Lower leg skin (tissue), 4 donors: ENCODE measurements at regions not wholly inside any gene's neighbourhood (a gene's known extent, or its start where the extent isn't known, plus 50 kb on each side); places are given as distances from the start of the nearest gene placed in this dataset.

Source experiments
- DNase-seq, 2 donors: peaks; one replicate each; pipeline ENCODE4 v3.0.0-alpha.2; 2019; ENCODE audit warnings: low spot score in 2 of 2
- H3K4me3 ChIP-seq: fragments of 200-600 bp; sonication (generic); 2 replicates; pipeline ENCODE4 v1.5.1; 2017; ENCODE audit warnings: mild to moderate bottlenecking, low read depth; ENCODE audit not compliant: poor library complexity, severe bottlenecking
- POLR2A ChIP-seq, 2 donors: fragments of 450-650 bp; IDR thresholded peaks; one replicate each; pipeline ENCODE4 v1.6.1; 2016 to 2017; ENCODE audit warnings: antibody characterized with exemption in 2 of 2, mild to moderate bottlenecking in 1 of 2, moderate library complexity in 1 of 2
- WGBS, 2 donors: methylation state at CpG; one replicate each; pipeline ENCODE4 v1.1.5; 2018; 5-methylcytosine and 5-hydroxymethylcytosine counted together
- intact Hi-C: fragments of 100-400 bp; cut with DNase I; formaldehyde crosslinking; loops from one replicate; pipeline ENCODE4 v1.15.0; 2023; ENCODE audit warnings: low total_unique reads
- TF ChIP-seq, protein P1 (sequence below), 3 donors: fragments of 450-650 bp; IDR thresholded peaks; one replicate each; pipeline ENCODE4 v1.5.1; 2016; ENCODE audit warnings: antibody characterized with exemption in 3 of 3, mild to moderate bottlenecking in 3 of 3, moderate library complexity in 2 of 3

- no peak overlapping the region for H3K4me3 ChIP-seq
- 62 to 67% methylated on average over 4 of the region's 4 CpGs for WGBS, 2 donors
- TF ChIP-seq, protein P1, sequence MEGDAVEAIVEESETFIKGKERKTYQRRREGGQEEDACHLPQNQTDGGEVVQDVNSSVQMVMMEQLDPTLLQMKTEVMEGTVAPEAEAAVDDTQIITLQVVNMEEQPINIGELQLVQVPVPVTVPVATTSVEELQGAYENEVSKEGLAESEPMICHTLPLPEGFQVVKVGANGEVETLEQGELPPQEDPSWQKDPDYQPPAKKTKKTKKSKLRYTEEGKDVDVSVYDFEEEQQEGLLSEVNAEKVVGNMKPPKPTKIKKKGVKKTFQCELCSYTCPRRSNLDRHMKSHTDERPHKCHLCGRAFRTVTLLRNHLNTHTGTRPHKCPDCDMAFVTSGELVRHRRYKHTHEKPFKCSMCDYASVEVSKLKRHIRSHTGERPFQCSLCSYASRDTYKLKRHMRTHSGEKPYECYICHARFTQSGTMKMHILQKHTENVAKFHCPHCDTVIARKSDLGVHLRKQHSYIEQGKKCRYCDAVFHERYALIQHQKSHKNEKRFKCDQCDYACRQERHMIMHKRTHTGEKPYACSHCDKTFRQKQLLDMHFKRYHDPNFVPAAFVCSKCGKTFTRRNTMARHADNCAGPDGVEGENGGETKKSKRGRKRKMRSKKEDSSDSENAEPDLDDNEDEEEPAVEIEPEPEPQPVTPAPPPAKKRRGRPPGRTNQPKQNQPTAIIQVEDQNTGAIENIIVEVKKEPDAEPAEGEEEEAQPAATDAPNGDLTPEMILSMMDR (IDR thresholded peaks at IDR 0.05) = no peak
- TF ChIP-seq POLR2A (IDR thresholded peaks at IDR 0.05) = no peak
- intact Hi-C loops = no loop called here
- no peak for DNase-seq
These were observed 512.0 kb downstream of the METTL4 start for GRCh38 chr18:2059336-2059735.

- intact Hi-C loops = no loop called here
- no peak for DNase-seq
- H3K4me3 ChIP-seq = no peak overlapping the region
- WGBS, 2 donors = 65 to 68% methylated on average over 1 of the region's 1 CpG
- TF ChIP-seq, protein P1 (IDR thresholded peaks at IDR 0.05) = no peak
- no peak for TF ChIP-seq POLR2A (IDR thresholded peaks at IDR 0.05)
These were observed 511.2 kb downstream of the METTL4 start for GRCh38 chr18:2060086-2060485.

DNA sequence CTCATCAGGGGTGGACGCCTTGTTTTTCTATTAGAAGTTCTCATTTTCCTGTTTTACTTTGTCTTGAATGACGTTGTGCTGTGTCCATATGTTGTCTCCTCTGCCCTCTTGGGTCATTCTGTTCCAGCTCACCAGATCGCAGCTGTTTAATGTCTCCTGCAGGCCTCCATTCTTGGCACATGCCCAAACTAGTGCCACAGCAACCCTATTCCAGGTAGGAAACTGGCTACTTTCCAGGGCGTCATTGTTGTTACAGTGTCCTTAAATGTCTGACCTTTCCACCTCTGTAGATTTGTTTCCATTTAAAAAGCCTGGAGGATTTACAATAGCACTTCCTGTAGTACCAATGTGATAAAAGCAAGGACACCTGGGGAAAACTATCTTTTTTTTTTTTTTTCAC, 500.7 kb downstream of the METTL4 start:
- intact Hi-C loops = no loop called here
- no peak overlapping the region for H3K4me3 ChIP-seq
- TF ChIP-seq POLR2A (IDR thresholded peaks at IDR 0.05) = no peak
- TF ChIP-seq, protein P1 (IDR thresholded peaks at IDR 0.05) = no peak
- 61 to 77% methylated on average over 4 of the region's 4 CpGs for WGBS, 2 donors
- no peak for DNase-seq

DNA sequence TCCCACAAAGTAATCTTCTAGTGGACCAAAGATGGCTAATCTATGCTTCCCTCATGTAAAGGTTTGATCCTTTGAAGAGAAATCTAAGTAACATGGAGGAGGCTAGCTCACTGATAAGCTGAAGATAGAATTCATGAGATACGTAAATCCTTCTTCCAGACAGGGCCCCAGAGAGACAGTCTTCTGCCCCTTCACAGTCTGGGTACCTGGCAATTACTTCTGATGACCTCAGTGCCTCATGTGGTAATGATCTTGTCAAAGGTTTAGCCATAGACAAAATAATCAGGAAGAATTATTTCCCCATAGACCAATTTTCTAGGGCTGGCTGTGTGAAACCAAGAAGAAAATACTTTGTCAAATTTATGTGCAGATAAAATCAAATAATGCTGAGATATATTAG, 495.8 kb downstream of the METTL4 start:
- 77% methylated on average over 1 of the region's 1 CpG for WGBS, 2 donors

DNA sequence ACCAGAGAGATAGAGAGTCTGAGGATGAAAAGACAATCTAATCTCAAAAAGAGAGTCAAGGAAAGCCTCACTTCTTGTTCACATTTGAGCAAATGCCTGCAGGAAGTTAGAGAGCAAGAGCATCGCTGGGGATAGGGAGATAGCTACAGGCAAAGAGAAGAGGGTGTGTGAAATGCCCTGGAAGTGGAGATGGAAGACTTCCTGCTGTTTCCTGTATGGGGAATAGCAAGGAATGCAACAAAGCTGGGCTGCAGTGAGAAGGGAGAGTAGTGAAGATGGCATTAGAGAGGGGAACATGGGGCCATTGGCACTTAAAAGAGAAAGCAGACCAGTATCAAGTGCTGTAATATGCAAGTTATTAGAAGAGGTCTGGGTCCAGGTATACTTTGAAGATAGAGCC, 488.6 kb downstream of the METTL4 start:
- no peak overlapping the region for H3K4me3 ChIP-seq
- WGBS, 2 donors = 55 to 71% methylated on average over 1 of the region's 1 CpG
- intact Hi-C loops = no loop called here
- DNase-seq = no peak
- no peak for TF ChIP-seq POLR2A (IDR thresholded peaks at IDR 0.05)
- TF ChIP-seq, protein P1 (IDR thresholded peaks at IDR 0.05) = no peak

More for the DNA sequence above, 495.8 kb downstream of the METTL4 start:
- intact Hi-C loops = no loop called here
- H3K4me3 ChIP-seq = no peak overlapping the region
- TF ChIP-seq, protein P1 (IDR thresholded peaks at IDR 0.05) = no peak
- no peak for TF ChIP-seq POLR2A (IDR thresholded peaks at IDR 0.05)
- no peak for DNase-seq

GRCh38 chr18:2083691-2084090, 487.6 kb downstream of the METTL4 start:
- DNase-seq = no peak
- no peak overlapping the region for H3K4me3 ChIP-seq
- whole genome bisulfite sequencing, 2 donors = 55 to 76% methylated on average over 3 of the region's 3 CpGs
- TF ChIP-seq, protein P1 (IDR thresholded peaks at IDR 0.05) = no peak
- no peak for TF ChIP-seq POLR2A (IDR thresholded peaks at IDR 0.05)
- intact Hi-C loops = no loop called here
